Heart right ventricle (tissue), 16 donors: ENCODE measurements at regions not wholly inside any gene's neighbourhood (a gene's known extent, or its start where the extent isn't known, plus 50 kb on each side); places are given as distances from the start of the nearest gene placed in this dataset.

Experiments
- ATAC-seq, 8 donors: fragments of 200-7000 bp; cut with Tn5 transposase; one replicate each; pipeline ENCODE4 v1.9.1; 2020; ENCODE audit warnings: mild to moderate bottlenecking in 8 of 8, moderate library complexity in 8 of 8, moderate number of reproducible peaks in 1 of 8
- DNase-seq, 2 donors: peaks; one replicate each; pipeline ENCODE4 v3.0.0-alpha.2; 2020
- H3K27ac ChIP-seq, 10 donors: fragments of 200-600 bp; sonication (generic) in 2 of 10; one replicate each; pipeline versions ENCODE4 v1.5.0 to v1.8.0; 2020 to 2022; ENCODE audit warnings: mild to moderate bottlenecking in 3 of 10
- H3K27me3 ChIP-seq, 7 donors: fragments of 200-600 bp; one replicate each; pipeline ENCODE4 v1.8.0; 2021 to 2022; ENCODE audit warnings: mild to moderate bottlenecking in 2 of 7
- H3K36me3 ChIP-seq, 9 donors: fragments of 200-600 bp; sonication (generic) in 1 of 9; one replicate each; pipeline versions ENCODE4 v1.5.0 to v1.8.0; 2020 to 2022; ENCODE audit warnings: mild to moderate bottlenecking in 2 of 9
- H3K4me1 ChIP-seq, 9 donors: fragments of 200-600 bp; sonication (generic) in 1 of 9; one replicate each; pipeline versions ENCODE4 v1.5.0 to v1.8.0; 2020 to 2022; ENCODE audit warnings: mild to moderate bottlenecking in 4 of 9
- H3K4me3 ChIP-seq, 10 donors: fragments of 200-600 bp; sonication (generic) in 2 of 10; one replicate each; pipeline versions ENCODE4 v1.5.0 to v1.8.0; 2020 to 2022; ENCODE audit warnings: mild to moderate bottlenecking in 7 of 10, moderate library complexity in 2 of 10
- H3K9me3 ChIP-seq, 11 donors: fragments of 200-600 bp in 10 of 11; sonication (generic) in 2 of 11; one replicate each; pipeline versions ENCODE4 v1.5.0 to v1.8.0; 2013 to 2022; ENCODE audit warnings: mild to moderate bottlenecking in 2 of 11, control low read depth in 1 of 11, moderate library complexity in 1 of 11
- CTCF ChIP-seq, 9 donors: fragments of 200-600 bp; sonication (generic) in 2 of 9; IDR thresholded peaks; one replicate each; pipeline versions ENCODE4 v1.5.0 to v1.8.0; 2021 to 2022; ENCODE audit warnings: antibody characterized with exemption in 9 of 9, mild to moderate bottlenecking in 5 of 9, moderate library complexity in 1 of 9
- WGBS, 2 donors: extraction: QIAGEN DNeasy Blood & Tissue Kit; methylation state at CpG; one replicate each; pipeline ENCODE4 v1.1.7; 2013; ENCODE audit warnings: inconsistent platforms in 1 of 2; 5-methylcytosine and 5-hydroxymethylcytosine counted together
- intact Hi-C, 10 donors: fragments of 100-400 bp; cut with DNase I; formaldehyde crosslinking; loops; one replicate each; pipeline versions ENCODE4 v1.11.1 to v1.14.2; 2022
- donor health status: Arrhythmogenic right ventricular cardiomyopathy.
- donor health status: ischemic (EF 13 %, LVEDD 7.1; RV severe dilation, severe dysfunction).
- donor health status: healthy with polysubstance abuse.
- donor health status: DM: no; HTN: yes; CAD: no.
- donor health status: DM: no; HTN: no; CAD: no.
- donor health status: ischemic (EF 25% LVEDD 6.9; RV normal size, moderate dysfunction).
- donor health status: ischemic (EF 25% LVEDD 5.7; RV mildly dilated, moderate dysfunction).
- donor health status: healthy.
- donor health status: DM: yes; HTN: yes; CAD: no.
- donor health status: Ischemic cardiomyopathy.
- donor health status: ischemic (EF 35%, LVEDD 5.7; RV mildly dilated, moderate dysfunction).
- donor health status: nonischemic (EF 11% LVEDD 7.7; RV severe dilation, severe dysfunction).
- donor health status: DM: yes; HTN: yes; CAD: no.
- donor health status: PGD.
- donor health status: ischemic (EF 29% LVEDD 5.4; RV normal size, mild dysfunction).
- donor health status: nonischemic (EF 23%, LVEDD 6.1; RV moderate dilation, normal function).

- ATAC-seq (peak in 1 of 8 donors; percentile 53), DNase-seq (no peak)
- Histone ChIP-seq H3K9me3 (peaks cover 0 to 4% (median 0%) of the 10 kb centered on the region in 11 donors), H3K36me3 (no peaks in the 10 kb centered on the region), H3K27me3 (no peaks in the 10 kb centered on the region), H3K4me1 (peaks cover 0 to 10% (median 0%) of the 10 kb centered on the region in 9 donors), H3K27ac (no peak overlapping the region), H3K4me3 (no peak overlapping the region)
- WGBS, 2 donors = 37 to 44% methylated on average over 5 of the region's 5 CpGs
- intact Hi-C loops = no loop called here
- TF ChIP-seq CTCF (IDR thresholded peaks at IDR 0.05) = no peak
Measured at GRCh38 chr6:130755368-130756034, 71.7 kb upstream of the SMLR1 start.

GRCh38 chr6:130756824-130757223, 70.4 kb upstream of the SMLR1 start:
- intact Hi-C loops = no loop called here

GRCh38 chr6:130758813-130759212, 68.4 kb upstream of the SMLR1 start:
- H3K4me3 ChIP-seq = no peak overlapping the region
- intact Hi-C loops = no loop called here
- H3K27me3 ChIP-seq = no peaks in the 10 kb centered on the region
- WGBS, 2 donors = 89 to 92% methylated on average over 3 of the region's 3 CpGs
- no peaks in the 10 kb centered on the region for H3K36me3 ChIP-seq
- peaks cover 0 to 4% (median 0%) of the 10 kb centered on the region in 11 donors for H3K9me3 ChIP-seq
- no peak overlapping the region for H3K27ac ChIP-seq
- no peak for TF ChIP-seq CTCF (IDR thresholded peaks at IDR 0.05)
- peaks cover 0 to 10% (median 0%) of the 10 kb centered on the region in 9 donors for H3K4me1 ChIP-seq
- DNase-seq (no peak), ATAC-seq (no peak)

More at GRCh38 chr6:130756824-130757223, 70.4 kb upstream of the SMLR1 start:
- Histone ChIP-seq H3K4me1 (peaks cover 0 to 10% (median 0%) of the 10 kb centered on the region in 9 donors), H3K9me3 (peaks cover 0 to 4% (median 0%) of the 10 kb centered on the region in 11 donors), H3K4me3 (no peak overlapping the region), H3K36me3 (no peaks in the 10 kb centered on the region), H3K27ac (no peak overlapping the region), H3K27me3 (no peaks in the 10 kb centered on the region)
- 71 to 83% methylated on average over 1 of the region's 1 CpG for WGBS, 2 donors
- DNase-seq (no peak), ATAC-seq (no peak)
- no peak for TF ChIP-seq CTCF (IDR thresholded peaks at IDR 0.05)

- Histone ChIP-seq H3K4me3 (no peak overlapping the region), H3K27ac (no peak overlapping the region), H3K9me3 (peaks cover 0 to 4% (median 0%) of the 10 kb centered on the region in 11 donors), H3K27me3 (peaks cover 0 to 3% (median 0%) of the 10 kb centered on the region in 7 donors), H3K36me3 (no peaks in the 10 kb centered on the region), H3K4me1 (peaks cover 0 to 10% (median 0%) of the 10 kb centered on the region in 9 donors)
- WGBS, 2 donors = 47 to 60% methylated on average over 1 of the region's 1 CpG
- TF ChIP-seq CTCF (IDR thresholded peaks at IDR 0.05) = peak in 2 of 9 donors; percentile 9 to 27
- DNase-seq (no peak), ATAC-seq (no peak)
- intact Hi-C loops = no loop called here
Measured at GRCh38 chr6:130760006-130760405, 67.2 kb upstream of the SMLR1 start.
